GM21515 (cell line): ENCODE measurements at regions not wholly inside any gene's neighbourhood (a gene's known extent, or its start where the extent isn't known, plus 50 kb on each side); places are given as distances from the start of the nearest gene placed in this dataset.
"Not testable (repeated sequence)": the region's sequence is repeated elsewhere in the genome, so short reads cannot be mapped to it uniquely, and the experiment has no call there.

Experiments used
- ATAC-seq: cut with Tn5 transposase; IDR thresholded peaks from one replicate; pipeline ENCODE4 v1.9.1; 2021; ENCODE audit not compliant: unreplicated experiment

DNA sequence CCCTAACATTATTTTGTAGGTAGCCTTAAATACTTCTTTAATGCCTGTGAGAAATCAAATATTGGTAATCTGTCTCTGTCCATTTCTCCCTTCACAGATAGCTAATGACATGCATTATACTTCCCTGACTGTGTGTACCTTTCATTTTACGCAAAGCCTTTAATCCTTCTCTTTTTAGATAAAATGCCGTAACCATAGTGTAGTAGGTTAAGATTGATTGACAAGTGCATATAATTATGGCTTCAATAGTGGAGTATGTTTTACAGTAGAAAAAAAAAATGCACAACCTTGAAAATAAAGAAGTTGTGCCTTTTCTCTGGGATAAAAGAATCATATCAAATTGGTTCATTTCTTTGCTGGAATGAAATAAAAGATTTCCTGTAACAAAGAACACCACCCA is 559.6 kb upstream of the GRAMD2B start:
- ATAC-seq: no peak

DNA sequence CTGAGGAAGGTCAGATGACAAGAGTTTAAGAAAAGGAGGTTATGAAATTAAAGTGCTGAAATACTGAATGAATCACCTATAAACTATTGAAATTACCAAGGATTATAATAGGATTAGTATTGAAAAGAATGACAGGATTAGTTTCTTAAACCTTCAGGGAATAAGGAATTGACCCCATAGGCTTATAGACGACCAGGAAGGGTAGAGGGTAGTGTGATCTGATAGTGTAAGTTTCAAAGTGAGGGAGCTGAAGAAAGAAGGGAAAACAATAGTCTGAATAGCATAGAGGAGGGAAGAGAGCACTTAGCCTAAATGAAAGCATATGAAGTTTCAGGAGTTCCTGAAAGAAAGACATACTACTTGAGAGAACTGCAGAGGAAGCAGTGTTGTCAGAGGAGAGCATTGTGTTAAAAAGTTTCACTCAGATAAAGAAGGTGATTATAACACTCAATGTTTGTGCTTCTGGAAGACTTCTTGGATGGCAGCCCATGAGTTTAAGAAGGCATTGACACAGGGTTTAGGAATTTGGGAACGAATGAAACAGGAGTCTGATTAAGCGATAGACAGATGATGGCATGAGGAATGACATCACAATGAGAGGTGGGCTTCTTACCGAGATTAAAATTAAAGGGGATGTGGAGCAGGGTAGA is 557.9 kb upstream of the GRAMD2B start:
- no peak for ATAC-seq

DNA sequence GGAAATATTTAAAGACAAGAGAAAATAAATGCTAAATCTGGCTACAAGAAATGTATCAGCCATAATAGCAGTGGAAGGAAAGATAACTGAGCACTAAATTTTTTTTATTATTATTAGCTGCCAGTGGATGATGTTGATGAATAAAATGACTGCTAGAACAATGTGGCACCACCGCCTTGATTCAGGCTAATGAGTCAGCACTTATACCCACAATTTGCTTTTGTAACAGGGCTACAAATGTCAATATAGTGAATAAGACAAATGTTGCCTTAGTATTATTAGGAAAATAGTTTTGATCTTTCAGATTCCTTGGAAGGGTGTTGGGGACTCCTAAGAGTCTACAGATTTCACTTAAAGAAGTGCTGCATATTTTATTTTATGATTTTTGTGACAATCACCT is 555.2 kb upstream of the GRAMD2B start:
- ATAC-seq: no peak

DNA sequence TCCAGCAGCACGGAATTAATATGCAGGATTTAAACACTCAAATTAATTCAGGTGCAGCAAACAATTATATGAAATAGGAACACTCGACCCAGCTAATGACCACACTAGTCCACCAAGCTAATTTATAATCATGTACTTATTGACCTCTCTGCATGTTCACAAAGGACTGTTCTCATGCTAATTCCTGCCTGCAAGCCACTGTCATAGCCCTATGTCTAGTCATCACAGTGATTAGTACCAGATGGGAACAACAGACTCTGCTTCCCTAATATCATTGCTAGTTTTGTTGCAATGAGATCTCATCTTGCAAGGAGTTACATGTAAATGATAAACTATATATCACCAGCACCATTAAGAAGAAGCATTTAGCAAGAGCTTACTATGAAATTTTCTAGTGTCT is 553.0 kb upstream of the GRAMD2B start:
- no peak for ATAC-seq

DNA sequence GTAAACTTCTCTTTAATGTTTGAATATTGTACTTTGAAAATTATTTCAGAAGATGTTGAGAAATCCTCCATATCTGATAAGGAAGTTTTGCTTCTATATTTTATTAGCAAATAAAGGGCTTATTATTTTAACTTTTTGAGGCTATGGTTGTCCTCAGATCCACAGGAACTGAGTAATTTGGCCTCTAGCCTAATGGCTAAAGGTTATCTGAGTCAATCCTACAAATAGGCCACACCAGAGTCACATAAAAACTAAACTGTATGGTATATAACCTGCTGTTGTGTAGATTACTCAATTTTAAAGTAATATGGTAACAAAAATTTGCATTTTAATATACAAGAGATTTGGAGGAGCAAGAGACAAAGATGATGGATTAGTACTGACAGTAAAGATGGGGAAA is 549.2 kb upstream of the GRAMD2B start:
- no peak for ATAC-seq

DNA sequence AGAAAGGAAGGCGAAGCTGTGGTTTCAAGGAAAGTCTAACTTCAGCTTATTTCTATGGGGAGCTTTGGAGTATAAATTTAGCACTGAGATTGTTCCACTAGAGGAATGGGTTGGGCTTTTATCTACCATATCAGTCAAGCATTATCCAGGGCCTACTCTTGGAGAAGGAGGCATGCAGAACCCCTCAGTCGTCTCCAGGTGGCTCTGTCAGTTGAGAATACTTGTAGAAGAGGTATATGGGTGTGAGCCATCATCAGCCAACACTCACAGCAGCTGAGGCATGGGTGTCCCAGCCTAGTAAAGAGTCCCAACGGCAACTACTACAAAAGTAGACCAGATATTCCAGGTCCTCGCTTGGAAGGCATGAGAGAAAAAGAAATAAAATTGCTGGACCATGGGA is 548.5 kb upstream of the GRAMD2B start:
- no peak for ATAC-seq

DNA sequence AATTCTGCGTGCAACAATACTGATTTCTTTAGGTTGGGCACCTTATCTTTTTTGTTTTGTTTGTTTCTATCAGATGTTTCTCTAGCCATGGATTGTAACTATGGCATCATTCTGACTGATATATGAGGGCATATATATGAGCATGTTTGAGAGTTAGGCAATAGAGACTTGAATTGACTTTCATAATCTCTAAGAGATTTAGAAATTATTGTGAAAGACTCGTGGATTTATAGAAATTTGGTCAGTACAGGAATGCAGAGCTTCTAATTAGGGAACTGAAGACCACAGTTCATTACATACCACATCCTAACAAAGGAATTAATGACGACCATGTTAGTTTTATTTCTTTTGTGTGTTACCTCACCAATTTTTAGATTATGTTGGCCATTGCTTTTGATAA is 546.0 kb upstream of the GRAMD2B start:
- ATAC-seq: no peak

DNA sequence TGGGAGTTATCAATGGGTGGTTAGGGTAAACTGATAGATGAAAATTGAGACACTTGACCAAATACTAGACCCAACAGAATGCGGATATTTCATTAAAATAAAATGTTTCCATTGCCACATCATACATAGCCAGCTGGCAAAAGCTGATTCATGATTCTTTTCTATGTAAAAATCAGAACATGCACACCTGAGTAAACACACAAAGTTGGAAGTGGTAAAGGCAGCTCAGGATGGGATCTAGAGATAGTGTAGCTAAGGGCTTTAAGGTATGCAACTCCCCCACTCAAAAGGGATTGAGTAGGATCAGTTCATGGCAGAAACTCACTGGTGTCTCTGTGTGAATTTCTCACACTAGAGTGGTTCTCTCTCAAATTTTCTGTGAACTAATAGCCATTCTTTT is 541.1 kb upstream of the GRAMD2B start:
- no peak for ATAC-seq

DNA sequence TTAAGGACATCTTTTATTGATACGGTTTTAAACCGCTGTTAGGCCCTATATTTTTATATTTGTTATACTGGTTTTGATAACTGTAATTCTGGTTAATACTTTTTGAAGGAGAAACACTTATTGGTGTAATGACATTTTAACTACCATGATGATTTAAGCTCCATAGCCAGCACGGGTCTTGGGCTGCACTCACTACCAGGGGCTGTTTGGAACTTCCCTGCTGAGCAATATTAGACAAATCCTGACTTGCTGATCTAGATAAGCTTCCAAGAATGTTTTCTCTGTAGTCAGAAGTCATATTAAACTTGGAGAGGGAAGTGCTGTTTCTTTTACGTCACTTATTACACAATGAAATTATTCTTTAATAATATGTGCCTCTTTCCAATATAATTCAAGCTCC is 540.0 kb upstream of the GRAMD2B start:
- ATAC-seq: no peak

DNA sequence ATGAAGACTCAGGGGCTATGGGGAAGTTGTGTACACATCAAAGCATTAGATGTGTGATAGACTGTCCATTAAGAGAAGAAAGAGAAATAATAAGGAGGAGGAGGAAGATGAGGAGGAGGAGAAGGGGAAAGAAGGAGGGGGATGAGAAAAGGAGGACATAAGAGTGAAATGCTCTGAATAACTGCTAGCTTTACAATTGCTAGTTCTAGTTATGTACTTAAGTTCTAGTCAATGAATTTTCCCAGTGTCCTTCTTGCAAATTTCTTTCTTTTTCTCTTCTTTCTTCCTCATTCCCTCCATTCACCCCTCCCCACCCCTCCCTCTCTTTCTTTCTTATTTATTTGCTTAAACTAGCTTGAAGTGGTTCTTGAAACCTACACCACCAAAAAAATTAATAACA is 534.9 kb upstream of the GRAMD2B start:
- ATAC-seq: no peak

DNA sequence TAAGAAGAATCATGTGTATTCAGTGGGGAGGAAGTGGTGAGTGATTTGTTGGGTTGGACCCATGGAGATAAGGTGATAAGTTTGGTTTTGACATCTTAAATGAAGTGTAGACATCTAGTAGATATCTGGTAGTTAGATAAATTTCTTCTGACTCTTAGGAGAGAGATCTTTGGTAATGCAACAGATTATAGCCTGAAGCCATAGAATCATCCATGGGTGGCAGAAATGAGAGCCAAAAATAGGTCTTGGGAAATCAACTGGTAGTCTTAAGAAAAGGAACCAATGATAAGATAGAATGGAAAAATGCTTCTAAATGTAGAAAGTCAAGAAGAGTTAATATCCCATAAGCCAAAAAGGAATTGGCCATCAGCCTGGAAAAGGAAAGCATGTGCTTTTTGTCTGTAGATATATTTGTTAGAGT is 532.7 kb upstream of the GRAMD2B start:
- no peak for ATAC-seq

DNA sequence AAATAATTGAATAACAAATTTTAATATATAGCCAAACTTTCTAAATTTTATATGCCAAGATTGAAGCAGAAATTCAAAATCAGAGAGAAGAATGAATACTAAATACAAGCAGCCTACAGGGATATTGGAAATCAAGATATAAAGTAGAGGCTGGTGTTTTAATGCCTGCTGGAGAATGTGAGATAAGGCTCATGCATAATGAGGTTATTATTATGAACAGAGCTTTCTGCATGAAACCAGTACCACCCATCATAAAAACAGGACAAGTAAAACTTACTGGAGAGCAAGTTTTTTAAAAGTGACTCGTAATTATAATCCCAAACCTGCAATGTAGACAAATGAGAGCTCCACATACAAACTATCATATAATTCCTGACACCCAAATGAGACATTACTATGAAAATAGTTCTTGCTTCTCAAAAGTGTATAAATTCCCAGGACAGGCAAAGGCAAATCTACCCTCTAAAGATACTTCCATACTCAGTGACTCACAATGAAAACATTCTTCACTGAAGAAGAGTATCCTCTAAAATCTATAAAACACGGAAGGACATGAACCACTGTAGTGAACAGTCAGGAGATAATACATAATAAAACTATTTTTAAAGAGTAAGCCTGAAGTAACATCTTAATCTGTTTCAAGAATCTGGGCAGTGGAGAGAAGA is 532.0 kb upstream of the GRAMD2B start:
- ATAC-seq: no peak

DNA sequence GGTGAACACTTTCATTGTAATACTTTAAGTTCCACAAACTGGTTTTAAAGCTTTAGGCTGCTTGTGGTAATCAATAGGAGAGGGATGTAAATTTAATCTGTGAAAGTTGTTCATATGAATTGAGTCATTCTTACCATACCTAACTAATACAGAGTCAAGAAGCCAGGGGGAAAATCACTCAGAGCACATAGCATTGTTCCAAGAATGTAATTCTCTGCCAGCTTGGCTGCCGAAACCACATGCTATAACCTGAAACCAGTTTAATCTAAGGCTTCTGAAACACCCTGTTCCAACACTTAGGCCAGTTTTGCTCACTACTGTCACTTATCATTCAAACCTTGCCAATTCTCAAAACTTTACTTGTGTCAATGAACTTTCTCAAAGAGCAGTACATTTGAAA is 528.8 kb upstream of the GRAMD2B start:
- no peak for ATAC-seq

DNA sequence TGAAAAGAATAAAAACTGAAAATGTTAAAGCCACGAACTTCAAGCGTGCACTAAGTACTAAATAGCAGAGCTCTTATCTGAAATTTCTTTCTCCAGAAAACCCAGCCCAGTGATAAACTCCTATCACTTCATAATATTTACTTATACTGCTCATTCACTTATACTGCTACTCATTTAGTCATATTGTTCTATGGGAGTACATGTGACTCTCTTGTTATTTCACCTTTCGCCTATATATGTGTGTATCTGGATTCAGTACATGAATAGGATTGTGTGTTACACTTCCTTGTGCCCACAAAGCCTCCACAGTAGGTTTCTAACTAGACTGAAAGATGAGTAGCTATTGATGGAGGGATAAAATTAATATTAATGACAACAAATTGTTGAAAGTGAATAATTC is 526.8 kb upstream of the GRAMD2B start:
- ATAC-seq: no peak

DNA sequence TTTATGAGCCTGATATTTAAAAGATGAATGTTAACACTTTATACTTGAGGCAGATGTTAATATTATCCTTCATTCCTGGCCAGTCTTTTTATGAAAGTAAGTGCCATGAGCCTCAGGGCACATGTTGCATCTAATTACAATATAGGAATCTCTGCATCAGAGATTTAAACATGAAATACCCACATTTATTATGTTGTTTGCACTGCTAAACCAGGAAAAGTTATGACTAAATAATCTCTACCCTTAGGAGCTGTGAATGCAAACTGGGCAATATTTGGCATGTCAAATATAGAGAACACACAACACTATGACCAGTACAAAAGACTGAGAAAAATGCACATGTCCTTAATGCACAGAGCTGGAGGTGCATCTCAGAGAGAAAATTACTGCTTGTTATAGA is 526.1 kb upstream of the GRAMD2B start:
- no peak for ATAC-seq

DNA sequence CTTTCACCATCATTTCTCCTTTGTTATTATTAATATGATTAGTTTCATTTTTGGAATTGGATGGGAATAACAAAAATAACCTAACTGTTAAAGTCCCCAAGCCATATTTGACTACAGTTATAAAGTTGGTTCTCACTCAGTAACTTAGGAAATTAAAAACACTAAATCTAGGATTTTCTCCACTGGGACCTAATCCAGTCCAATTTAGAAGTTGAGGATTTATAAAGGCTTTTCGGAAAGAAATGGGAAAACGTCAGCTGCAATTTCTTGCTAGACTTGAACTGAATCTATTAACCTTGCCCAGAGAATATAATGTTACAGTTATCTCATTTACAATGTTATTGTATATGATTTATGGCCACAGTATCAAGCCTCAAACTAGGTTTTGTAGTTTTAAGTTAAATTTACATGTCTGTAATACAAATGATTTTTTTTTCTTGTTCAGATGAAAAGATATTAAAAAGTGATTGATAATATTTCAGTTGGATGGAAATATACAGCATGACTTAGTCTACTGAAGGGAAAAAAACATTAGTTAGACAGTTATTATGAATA is 524.3 kb upstream of the GRAMD2B start:
- ATAC-seq: no peak

DNA sequence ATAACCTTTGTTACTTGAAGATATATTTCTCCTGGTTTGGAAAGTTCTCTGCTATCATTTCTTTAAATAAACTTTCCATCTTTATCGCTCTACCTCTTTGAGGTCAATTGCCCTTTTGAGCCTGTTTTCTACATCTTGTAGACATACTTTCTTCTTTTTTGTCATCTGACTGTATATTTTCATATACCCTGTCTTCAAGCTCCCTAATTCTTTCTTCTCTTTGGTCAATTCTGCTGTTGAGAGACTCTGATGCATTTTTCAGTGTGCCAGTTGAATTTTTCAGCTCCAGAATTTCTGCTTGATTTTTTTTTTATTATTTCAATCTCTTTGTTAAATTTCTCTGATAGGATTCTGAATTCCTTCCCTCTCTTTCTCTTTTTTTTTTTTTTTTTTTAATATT is 511.2 kb upstream of the GRAMD2B start:
- no peak for ATAC-seq

DNA sequence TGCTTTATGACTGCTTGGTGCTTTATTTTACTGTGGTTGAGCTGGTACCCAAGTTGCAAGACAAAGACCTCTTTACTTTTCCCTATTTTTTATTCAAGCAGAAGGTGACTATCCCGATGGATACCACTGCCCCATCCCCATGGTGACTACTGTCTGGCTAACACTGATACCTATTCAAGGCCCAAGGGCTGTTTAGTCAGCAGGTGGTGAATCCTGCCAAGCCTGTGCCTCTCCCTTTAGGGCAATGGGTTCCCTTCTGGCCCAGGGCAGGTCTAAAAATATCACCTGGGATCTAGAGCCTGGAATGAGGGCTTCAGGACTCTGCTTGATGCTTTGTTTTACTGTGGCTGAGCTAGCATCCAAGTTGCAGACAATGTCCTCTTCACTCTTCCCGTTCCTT is 510.0 kb upstream of the GRAMD2B start:
- no peak for ATAC-seq

DNA sequence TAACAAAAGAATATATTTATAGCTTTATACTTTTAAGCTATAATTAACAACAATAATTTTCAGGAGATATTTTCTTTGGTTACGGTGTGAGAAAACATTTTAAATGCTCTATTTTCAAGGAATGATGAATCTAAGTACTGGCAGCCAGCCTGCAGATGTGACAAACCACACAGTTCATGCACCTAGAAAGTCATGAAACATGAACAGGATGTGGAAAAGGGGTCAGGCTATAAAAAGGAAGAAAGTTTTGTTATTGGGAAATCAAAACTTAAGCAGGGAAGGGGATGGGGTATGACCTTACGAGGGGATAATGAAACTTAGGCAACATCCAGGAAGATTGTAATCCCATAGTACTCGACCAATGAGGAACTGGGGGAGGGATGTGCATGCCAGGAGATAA is 508.7 kb upstream of the GRAMD2B start:
- no peak for ATAC-seq

DNA sequence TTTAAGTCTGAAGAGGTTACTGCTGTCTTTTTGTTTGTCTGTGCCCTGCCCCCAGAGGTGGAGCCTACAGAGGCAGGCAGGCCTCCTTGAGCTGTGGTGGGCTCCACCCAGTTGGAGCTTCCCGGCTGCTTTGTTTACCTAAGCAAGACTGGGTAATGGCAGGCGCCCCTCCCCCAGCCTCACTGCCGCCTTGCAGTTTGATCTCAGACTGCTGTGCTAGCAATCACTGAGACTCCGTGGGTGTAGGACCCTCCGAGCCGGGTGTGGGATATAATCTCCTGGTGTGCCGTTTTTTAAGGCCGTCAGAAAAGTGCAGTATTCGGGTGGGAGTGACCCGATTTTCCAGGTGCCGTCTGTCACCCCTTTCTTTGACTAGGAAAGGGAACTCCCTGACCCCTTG is 499.3 kb upstream of the GRAMD2B start:
- ATAC-seq: not testable (repeated sequence)

DNA sequence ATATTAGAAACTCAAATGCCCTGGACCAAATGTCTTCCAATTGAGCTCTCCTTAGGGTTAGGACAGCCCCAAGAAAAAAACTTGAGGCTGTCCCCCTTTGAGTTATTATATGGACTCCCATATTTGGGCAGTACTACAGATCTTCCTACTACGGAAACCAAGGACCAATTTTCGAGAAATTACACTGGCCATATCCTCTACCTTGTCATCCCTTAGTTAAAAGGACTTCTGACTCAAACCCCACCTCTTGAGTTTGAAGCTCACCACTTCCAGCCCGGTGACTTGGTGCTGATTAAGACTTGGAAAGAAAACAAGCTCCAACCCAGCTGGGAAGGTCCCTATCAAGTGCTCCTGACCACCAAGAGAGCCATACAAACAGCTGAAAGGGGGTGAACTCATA is 497.0 kb upstream of the GRAMD2B start:
- ATAC-seq: no peak

DNA sequence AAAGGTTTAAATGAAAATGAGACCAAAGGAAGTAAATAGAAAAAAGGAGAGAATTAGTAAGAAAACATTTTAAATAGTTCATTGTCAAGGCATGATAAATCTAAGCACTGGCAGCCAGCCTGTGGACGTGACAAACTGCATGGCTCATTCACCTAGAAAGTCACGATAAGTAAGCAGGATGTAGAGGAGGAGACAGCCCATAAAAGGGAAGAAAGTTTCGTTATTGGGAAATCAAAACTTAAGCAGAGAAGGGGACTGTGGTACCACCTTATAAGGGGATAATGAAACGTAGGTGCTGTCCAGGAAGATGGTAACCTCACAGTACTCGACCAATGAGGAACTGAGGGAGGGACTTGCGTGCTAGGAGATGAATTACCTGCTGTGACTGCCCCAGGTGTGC is 494.5 kb upstream of the GRAMD2B start:
- ATAC-seq: no peak
